Left lung (tissue), 4 donors: ENCODE measurements at regions not wholly inside any gene's neighbourhood (a gene's known extent, or its start where the extent isn't known, plus 50 kb on each side); places are given as distances from the start of the nearest gene placed in this dataset.
"Not testable (repeated sequence)": the region's sequence is repeated elsewhere in the genome, so short reads cannot be mapped to it uniquely, and the experiment has no call there.

Experiments
- ATAC-seq: fragments of 200-7000 bp; cut with Tn5 transposase; one replicate; pipeline ENCODE4 v1.9.1; 2020; ENCODE audit warnings: moderate library complexity
- DNase-seq, 4 donors: peaks; one replicate each; pipeline ENCODE4 v3.0.0-alpha.2; 2013 to 2020
- H3K27ac ChIP-seq, 2 donors: fragments of 200-600 bp; sonication (generic) in 1 of 2; one replicate each; pipeline versions ENCODE4 v1.5.0 to v1.8.0; 2020 to 2021
- H3K27me3 ChIP-seq, 2 donors: fragments of 200-600 bp; sonication (generic) in 1 of 2; one replicate each; pipeline versions ENCODE4 v1.5.0 to v1.8.0; 2020 to 2021
- H3K36me3 ChIP-seq, 2 donors: fragments of 200-600 bp; sonication (generic) in 1 of 2; one replicate each; pipeline versions ENCODE4 v1.5.0 to v1.8.0; 2020 to 2021
- H3K4me1 ChIP-seq, 2 donors: fragments of 200-600 bp; one replicate each; pipeline ENCODE4 v1.8.0; 2021
- H3K4me3 ChIP-seq, 2 donors: fragments of 200-600 bp; sonication (generic) in 1 of 2; one replicate each; pipeline versions ENCODE4 v1.5.0 to v1.8.0; 2020 to 2021; ENCODE audit warnings: mild to moderate bottlenecking in 1 of 2
- H3K9me3 ChIP-seq, 2 donors: fragments of 200-600 bp; sonication (generic) in 1 of 2; one replicate each; pipeline versions ENCODE4 v1.5.0 to v1.8.0; 2020 to 2021
- CTCF ChIP-seq, 2 donors: fragments of 200-600 bp; sonication (generic) in 1 of 2; IDR thresholded peaks; one replicate each; pipeline versions ENCODE4 v1.5.0 to v1.8.0; 2021; ENCODE audit warnings: antibody characterized with exemption in 2 of 2
- intact Hi-C, 2 donors: fragments of 100-400 bp; cut with DNase I; formaldehyde crosslinking; loops; one replicate each; pipeline versions ENCODE4 v1.11.2 to v1.14.2; 2022
- donor health status: DM: no; HTN: yes; CAD: no.
- donor health status: DM: no; HTN: no; CAD: no.

GRCh38 chr5:38141665-38142064, 116.7 kb upstream of the EGFLAM start:
- no peaks in the 10 kb centered on the region for H3K27me3 ChIP-seq
- no peaks in the 10 kb centered on the region for H3K9me3 ChIP-seq
- no peaks in the 10 kb centered on the region for H3K36me3 ChIP-seq
- DNase-seq = no peak
- no peaks in the 10 kb centered on the region for H3K4me1 ChIP-seq
- H3K4me3 ChIP-seq = no peak overlapping the region
- intact Hi-C loops = no loop called here
- no peak overlapping the region for H3K27ac ChIP-seq
- no peak for ATAC-seq
- TF ChIP-seq CTCF (IDR thresholded peaks at IDR 0.05) = no peak

DNA sequence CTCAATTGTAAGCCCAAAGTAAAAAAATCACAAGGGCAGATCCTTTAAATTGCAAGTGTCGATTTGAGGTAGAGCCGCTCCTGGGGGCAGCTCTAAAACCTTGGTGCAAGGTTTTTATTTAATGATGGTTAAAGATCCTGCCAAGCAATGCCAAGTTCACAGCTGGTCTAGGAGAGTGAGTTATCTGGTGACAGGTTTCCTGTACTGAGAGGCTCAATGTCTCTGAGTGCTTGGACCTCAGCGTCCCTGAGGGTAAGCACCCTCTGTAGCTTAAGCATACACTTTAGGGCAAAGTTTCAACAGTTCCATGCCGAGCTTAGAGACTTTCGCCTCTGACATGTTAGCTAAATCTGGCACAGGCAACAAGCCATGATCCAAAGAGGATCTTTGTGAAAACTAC, 119.8 kb upstream of the EGFLAM start:
- no peaks in the 10 kb centered on the region for H3K27me3 ChIP-seq
- DNase-seq (no peak), ATAC-seq (no peak)
- no peaks in the 10 kb centered on the region for H3K36me3 ChIP-seq
- TF ChIP-seq CTCF (IDR thresholded peaks at IDR 0.05) = no peak
- H3K9me3 ChIP-seq = no peaks in the 10 kb centered on the region
- H3K27ac ChIP-seq = no peak overlapping the region
- H3K4me1 ChIP-seq = no peaks in the 10 kb centered on the region
- H3K4me3 ChIP-seq = no peak overlapping the region
- intact Hi-C loops = no loop called here

DNA sequence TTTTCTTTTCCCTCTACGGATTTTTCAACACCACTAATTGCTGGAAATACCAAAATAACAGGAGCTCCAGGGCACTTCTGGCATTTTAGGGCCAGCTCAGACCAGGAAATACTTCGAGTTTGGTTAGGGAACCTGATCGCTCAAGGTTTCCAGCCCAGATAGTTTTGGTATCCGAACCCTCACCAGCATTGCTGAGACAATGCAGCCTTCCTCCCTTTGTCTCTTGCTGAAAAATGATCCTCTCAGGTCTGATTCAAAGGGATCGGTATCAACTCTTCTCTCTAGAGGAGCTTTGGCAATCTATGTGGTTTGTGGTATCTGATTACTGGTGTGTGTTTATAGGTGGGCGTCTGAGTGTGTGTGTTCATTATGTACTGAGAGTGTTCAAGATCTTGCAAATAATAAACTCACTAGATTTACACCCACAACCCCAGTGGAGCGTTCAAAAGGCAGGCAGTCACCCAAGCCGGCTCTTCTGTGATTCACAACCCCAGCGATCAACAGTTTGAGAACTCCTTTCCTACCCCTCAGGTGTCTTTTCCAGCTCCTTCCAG, 122.8 kb upstream of the EGFLAM start:
- no peak for TF ChIP-seq CTCF (IDR thresholded peaks at IDR 0.05)
- intact Hi-C loops = no loop called here
- H3K9me3 ChIP-seq = no peaks in the 10 kb centered on the region
- no peaks in the 10 kb centered on the region for H3K4me1 ChIP-seq
- peaks cover 0 to 3% of the 10 kb centered on the region in 2 donors for H3K27me3 ChIP-seq
- H3K27ac ChIP-seq = no peak overlapping the region
- ATAC-seq = no peak
- DNase-seq = no peak
- no peak overlapping the region for H3K4me3 ChIP-seq
- no peaks in the 10 kb centered on the region for H3K36me3 ChIP-seq

DNA sequence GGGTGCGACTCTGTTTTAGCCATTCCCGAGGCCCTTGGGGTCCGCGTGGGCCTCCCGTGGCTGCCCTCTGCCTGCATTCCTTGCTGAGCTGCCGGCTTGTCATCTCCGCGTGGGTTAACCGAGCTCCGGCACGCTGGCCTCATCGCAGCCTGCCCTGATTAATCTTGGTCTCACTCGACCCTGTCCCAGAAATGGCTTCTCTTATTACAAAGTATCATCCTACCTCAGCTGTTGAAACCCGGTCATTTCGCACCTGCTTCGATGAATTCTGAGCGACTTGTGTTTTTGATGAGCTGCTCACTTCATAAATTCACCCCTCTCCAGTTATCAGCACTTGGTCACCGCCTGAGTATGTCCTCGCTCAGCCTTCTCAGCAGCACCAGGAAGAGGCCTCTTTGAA, 123.5 kb upstream of the EGFLAM start:
- Histone ChIP-seq H3K27me3 (peaks cover 0 to 3% of the 10 kb centered on the region in 2 donors), H3K4me3 (no peak overlapping the region), H3K36me3 (no peaks in the 10 kb centered on the region), H3K4me1 (no peaks in the 10 kb centered on the region), H3K9me3 (no peaks in the 10 kb centered on the region), H3K27ac (no peak overlapping the region)
- intact Hi-C loops = no loop called here
- no peak for TF ChIP-seq CTCF (IDR thresholded peaks at IDR 0.05)
- peak in 1 of 4 donors; percentile 74 for DNase-seq
- ATAC-seq = no peak

DNA sequence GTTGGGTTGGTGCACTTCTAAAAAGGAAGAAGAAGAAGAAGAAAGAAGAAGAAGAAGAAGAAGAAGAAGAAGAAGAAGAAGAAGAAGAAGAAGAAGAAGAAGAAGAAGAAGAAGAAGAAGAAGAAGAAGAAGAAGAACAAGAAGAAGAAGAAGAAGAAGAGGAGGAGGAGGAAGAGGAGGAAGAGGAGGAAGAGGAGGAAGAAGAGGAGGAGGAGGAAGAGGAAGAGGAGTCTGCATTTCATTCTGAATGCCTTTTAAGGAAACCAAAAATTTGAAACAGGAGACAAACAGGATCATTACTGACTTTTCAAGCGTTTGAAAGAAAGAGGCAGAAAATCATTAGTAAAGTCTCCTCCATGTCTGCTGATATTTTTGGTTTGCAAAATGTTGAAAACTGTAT, 124.1 kb upstream of the EGFLAM start:
- intact Hi-C loops, H3K9me3 ChIP-seq, H3K4me1 ChIP-seq, H3K27me3 ChIP-seq, H3K36me3 ChIP-seq, ATAC-seq, H3K4me3 ChIP-seq, H3K27ac ChIP-seq, DNase-seq: not testable (repeated sequence)

DNA sequence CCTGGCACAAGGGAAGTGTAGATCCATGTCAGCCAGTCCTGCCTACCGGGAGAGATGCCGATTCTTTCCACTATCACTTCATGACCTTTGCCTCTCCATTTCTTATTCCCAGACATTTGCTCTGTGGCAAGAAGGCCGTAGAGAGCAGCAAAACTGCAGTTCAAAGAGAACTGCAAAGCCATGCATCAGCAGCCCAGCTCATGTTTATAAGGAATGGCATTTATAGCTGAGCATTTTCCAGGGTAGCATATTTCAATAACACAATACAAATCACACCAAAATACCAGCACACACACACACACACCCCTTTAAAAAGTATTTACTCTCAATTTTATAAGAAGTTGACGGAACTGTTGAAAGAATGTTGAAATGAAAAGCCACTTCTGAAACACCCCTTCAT, 126.7 kb upstream of the EGFLAM start:
- no peak for TF ChIP-seq CTCF (IDR thresholded peaks at IDR 0.05)
- Histone ChIP-seq H3K4me1 (no peaks in the 10 kb centered on the region), H3K27ac (no peak overlapping the region), H3K36me3 (no peaks in the 10 kb centered on the region), H3K27me3 (peaks cover 0 to 3% of the 10 kb centered on the region in 2 donors), H3K4me3 (no peak overlapping the region), H3K9me3 (no peaks in the 10 kb centered on the region)
- intact Hi-C loops = no loop called here
- ATAC-seq (no peak), DNase-seq (peak in 1 of 4 donors; percentile 1)
